NCI-H2196 (cell line): ENCODE measurements at regions not wholly inside any gene's neighbourhood (a gene's known extent, or its start where the extent isn't known, plus 50 kb on each side); places are given as distances from the start of the nearest gene placed in this dataset.

ENCODE experiments used
- DNase-seq: peaks from one replicate; lab custom pipeline; 2025; ENCODE audit not compliant: unreplicated experiment; lab: John Stamatoyannopoulos, UW

DNA sequence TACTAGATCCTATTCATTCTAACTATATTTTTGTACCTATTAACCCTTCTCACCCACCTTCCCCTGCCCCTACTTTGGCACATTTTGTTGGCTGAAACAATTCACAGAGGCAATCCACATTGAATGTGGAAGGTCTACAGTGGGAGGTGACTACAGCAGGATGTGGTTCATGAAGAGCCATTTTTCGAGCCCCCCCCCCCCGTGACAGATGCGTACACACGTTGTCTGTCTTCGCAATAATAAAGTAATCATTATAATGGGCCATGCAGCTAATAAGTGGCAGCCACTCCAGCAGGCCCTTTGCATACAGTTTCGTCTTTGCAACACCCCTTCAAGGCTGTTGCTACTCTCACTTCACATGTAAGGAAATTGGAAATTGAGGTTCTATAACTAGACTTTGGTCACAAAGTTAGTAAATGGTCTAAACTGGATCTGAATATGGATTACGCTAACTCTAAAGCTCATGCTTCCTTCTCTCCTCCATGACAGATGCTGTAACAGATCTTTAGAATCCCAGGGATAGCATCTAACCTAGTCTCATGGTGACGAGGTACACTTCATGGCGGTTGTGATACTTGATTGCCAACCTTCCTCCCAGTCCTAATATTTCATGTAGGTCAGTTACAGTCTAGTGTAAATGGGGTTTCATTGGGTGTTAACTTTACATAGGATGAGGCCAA, 176.8 kb downstream of the MYCN start:
- no peak for DNase-seq

DNA sequence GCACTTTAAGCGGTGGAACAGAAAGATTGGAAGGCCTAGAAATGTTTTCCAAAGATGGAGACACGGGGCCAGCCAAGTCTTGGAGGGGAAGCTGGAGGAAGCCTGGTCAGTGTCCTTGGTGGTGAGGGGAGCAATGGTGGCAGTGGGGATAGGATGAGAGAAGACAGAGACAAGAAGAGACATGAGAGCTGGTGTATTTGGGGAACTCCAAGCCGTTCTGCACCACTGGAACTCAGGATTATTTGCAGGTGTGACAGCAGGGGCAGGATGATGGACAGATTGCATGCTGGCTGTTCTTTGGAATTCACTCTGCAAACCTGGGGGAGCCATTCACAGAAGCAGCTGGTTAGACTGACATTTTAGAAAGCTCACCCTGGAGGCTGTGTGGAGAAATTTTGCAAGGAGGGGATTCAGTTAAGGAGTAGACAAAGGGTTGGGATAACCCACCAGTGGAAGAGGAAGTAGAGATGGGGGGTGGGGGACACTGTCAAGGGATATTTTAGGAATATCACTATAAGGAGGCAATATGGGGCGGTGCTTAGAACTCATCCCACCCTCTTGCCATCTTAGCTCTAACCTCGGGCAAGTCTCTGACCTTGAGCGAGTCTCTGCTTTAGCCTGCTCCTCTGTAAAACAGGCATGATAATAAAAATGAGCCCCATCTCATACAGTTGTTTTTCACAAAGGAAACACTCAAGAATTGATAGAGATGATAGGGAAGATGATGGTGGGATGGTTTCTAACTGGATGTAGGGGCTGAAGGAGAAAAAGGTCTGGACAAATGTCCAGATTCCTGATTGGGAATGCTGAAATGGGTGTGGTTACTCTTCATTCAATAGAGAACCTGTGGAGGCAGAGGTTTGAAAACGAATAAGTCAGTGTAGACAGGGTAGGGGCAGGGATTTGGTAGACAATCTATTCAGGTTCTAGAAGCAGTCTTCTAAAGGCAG, 175.8 kb downstream of the MYCN start:
- no peak for DNase-seq

DNA sequence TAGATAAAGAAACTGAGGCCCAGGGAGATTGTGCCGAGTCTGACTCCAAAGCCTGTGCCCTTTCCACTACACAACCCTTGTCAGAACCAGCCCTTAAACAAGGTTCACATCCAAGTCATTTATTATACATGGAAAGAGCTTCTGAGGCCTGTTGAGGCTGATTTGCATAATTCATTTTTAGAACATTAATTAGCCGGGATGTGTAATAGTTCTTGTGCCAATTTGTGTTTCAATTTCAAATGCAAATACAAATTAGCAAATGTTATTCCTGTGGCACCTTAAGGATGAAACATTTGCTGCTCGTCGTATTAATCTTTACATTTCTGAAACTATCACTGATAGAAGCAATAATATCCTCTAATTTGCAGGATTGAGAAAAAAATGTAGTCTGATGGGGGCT, 174.9 kb downstream of the MYCN start:
- no peak for DNase-seq

DNA sequence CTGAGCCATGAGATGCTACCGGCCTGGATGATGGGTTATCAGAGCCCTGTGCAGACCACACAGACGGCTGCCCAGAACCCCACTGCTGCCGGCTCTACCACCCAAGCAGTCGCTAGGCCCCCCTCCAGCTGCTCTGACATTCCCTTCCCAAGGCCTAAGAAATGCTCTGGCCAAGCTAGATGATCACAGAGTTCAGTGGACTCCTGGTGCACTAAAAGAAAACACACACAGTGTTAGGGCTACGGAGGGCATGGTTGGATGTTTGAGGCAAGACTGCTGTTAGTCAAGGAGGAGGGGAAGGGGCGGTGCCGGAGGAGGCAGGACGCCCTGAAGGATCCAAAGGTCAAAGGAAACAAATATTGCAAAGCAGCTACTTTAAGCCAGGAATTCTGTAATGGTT, 174.5 kb downstream of the MYCN start:
- DNase-seq = no peak

DNA sequence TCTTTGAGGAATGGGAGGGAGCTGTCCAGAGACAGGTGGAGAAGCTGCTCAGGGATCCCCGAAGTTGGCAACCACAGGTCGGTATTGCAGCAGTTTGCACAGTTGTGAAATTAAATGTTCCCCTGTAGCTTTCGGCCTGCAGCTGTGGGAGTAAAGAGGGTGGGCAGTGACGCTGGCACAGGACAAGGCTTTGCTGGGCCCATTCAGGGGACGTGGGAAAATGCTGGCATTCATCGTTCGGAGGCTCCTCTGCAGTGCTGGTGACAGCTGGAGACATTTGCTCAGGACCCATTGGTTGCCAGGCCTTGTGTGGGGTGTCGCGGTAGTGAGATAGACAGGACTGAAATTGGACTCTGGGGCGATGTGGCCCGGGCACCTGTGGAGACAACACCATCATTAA, 173.7 kb downstream of the MYCN start:
- no peak for DNase-seq

DNA sequence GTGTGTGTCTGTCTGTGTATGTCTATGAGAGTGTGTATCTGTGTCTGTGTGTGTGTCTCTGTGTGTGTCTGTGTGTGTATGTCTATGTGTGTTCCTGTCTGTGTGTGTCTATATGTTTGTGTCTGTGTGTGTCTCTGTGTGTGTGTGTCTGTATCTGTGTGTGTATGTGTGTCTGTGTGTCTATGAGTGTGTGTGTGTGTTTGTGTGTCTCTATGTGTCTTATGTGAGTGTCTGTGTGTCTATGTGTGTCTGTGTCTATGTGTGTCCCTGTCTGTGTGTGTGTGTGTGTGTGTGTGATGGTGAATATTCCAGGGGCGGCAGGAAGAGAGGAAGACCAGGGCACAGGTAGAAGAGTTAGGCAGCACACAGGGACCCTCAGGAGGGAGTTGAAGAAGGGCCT, 173.2 kb downstream of the MYCN start:
- no peak for DNase-seq

DNA sequence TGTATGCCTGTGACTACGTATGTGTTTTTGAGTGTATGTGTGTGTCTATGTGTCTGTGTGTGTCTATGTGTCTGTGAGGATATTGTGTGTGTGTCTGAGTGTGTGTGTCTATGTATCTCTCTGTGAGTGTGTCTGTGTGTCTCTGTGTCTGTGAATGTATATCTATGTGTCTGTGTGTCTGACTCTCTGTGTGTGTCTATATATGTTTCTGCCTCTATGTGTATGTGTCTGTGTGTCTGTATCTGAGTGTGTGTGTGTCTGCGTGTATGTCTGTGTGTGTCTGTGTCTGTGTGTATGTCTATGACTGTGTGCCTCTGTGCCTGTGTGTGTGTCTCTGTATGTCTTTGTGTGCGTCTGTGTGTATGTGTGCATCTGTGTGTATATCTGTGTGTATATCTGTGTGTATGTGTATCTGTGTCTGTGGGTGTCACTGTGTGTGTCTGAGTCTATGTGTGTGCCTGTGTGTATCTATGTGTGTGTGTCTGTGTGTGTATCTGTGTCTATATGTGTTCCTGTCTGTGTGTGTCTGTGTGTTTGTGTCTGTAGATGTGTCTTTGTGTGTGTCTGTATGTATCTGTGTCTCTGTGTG, 172.7 kb downstream of the MYCN start:
- no peak for DNase-seq

DNA sequence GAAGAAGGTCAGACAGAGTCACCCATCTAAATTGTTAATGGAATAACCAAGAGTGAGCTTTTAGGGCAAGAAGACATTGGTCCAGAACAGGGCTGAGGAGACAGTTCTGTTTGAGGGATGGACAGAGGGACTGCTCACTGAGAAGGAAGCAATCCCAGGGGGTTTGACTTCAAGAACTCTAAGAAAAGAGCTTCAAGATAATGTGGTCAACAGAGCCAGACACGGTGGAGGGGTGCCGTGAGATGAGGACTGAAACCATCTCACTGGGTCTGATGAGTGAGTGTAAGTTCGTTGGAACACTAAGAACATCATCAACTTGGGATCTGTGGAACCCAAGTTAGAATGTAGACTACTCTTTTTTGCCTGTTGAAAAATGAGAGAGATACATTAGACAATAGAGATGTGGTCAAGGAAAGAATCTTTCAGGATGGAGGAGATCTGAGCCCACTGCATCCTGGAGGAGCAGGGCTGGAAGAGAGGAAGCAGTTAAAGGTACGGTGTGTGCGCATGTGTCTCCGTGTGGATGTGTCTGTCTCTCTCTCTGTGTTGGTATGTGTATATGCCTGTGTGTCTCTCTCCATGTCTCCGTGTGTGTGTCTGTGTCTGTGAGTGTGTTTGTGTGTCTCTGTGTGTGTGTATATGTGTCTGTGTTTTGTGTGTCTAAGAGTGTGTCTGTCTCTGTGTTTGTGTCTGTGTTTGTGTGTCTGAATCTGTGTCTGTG, 172.1 kb downstream of the MYCN start:
- DNase-seq = no peak

DNA sequence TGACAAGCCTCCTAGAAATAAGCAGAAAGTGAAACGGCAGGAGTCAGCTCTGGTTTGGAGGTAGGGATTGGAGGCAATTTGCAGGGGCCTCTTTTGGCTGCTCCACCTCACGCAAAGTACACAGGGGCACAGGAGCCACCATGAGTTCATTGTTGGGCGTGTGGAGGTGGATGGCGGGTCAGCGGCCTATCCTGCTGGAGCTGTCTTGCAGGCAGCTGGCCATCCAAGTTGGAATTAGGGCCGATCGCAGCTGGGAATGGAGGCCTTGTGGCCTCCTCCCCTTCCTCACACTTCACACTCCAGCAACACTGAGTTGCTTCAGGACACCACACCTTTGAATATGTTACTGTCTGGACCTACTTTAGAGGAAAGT, 171.5 kb downstream of the MYCN start:
- no peak for DNase-seq

DNA sequence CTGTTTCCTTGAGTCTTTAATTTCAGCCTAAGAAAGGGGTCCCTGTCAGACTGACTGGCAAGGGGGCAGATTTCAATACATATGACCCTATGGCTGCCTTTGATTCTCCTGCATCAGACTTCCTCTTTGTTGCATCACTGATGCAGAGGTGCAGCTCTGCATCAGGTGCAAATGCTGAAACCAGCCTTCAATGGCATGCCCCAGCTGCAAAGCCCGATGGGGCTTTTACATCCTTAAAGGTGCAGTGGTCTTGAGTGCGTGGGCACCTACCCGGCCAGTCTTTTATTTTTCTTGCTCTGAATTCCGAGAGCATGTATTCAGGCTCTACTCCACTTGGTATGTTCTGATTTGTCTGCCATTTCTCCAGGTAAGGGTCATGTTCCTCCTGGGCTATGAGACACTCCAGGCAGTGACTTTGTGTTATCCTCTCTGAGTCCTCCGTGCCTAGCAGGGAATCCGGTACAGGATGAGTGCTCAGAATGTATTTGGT, 169.5 kb downstream of the MYCN start:
- DNase-seq = no peak

DNA sequence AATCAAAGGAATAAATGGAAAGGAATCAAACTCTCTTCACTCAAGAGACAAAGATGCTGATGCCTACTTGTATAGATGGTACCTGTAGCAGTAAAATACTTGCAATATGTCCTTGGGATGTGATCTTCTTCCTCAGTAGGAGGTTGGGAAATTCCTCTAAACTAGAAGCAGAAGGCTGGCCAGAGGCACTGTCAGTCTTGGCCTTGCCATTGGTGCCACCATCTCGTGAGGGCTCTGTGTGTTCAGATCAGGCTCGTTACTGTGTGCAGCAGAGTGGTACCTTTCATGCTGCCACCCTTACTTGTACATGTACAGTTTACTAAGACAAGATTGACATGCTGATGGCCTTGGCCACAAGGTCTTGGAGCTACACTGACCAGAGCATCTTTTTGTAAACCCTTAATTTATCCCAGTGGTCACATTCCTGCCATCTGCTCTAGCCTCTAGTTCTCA, 169.0 kb downstream of the MYCN start:
- no peak for DNase-seq

DNA sequence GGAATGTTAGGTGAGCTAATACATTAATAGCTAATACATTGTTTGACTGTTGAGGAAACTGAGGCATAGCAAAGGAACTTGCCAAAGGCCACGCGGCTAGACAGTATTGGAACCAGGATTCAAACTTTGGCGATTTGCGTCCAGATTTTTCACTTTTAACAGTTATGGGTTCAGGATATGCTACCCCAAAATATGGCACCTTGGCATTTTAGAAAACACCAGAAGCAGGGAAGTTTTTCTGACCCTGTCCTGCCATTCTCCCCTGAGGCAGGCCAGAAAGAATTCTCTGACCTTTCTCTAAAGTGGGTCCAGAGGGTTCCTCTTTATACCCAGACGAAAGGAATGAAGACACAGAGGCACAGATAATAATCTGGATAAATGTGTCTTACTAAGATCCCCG, 166.9 kb downstream of the MYCN start:
- no peak for DNase-seq

DNA sequence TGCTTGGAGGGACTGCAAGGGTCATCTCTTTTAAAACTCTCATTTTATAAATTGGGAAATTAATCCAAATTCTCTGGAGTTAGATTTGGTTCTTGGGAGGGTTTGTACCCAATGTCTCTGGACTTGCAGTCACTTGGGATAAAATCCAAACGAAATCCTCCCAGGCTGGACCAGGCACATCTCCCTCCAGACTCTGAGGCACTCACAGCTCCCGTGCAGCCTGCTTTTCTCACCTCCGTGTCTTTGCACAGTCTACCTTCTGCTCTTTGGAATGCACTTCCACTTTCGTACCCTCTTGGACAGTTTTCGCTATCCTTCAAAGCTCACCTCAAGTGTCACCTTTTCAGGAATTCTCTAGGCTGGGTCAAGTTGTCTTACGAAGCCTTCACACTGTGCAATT, 166.3 kb downstream of the MYCN start:
- DNase-seq = no peak

DNA sequence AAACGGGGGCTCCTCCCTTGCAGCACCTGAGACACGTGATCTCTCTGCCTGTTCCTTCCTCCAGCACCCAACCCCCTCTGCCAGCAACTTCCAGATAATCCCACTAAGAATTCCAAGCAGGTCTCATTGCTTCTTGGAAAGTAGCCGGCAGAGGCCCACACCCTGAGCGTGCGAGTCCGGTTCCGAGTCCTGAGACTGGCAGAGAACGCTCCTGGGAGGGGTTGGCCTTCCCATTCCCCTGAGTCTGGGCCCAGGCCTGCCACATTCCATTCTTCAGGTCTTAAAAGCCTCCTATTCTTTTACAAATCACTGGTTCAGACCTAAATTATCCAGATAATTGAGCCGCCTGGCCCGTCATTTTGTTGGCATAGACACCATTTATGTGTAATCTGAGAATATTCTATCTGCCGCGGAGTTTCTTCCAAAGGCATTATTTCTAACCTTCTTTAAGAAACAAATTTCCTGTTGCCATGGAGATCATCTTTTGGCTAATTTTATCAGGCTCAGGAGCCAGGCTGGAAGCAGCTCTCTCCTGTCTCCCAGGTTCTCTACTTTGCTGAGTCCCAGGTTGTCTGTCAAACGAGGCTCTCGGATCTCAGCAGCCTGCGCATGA, 165.4 kb downstream of the MYCN start:
- no peak for DNase-seq

DNA sequence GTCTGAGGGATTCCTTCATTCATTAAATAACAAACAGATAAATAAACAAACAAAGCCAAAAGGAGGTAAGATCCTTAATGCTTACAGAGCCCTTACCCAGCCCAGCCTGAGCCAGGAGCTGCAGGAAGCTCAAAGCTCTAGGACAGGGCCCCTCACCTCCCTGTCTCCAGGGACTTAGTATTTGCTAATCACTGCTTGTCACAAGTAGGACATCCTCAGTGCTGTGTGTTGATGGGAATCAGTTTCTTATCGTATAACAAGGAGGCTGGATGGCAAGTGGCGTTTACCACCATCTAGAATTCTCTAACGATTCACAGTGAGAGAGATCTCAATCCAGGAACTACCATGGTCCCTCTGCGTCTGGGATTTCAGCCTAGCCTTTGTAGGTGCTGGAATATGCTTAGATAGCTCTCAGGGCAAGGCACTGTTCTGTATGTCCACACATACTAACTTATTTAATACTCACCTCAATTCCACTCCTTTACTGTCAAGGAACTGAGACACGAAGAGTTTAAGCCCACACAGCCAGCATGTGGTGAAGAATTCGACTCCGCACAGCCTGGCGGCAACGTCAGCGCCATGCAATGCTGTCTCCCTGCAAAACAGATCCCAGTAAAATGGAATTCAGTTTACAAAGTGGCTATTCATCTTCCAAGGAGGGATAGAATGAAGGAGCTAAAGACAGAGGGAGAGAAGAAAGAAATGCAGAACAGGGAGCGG, 164.8 kb downstream of the MYCN start:
- no peak for DNase-seq

DNA sequence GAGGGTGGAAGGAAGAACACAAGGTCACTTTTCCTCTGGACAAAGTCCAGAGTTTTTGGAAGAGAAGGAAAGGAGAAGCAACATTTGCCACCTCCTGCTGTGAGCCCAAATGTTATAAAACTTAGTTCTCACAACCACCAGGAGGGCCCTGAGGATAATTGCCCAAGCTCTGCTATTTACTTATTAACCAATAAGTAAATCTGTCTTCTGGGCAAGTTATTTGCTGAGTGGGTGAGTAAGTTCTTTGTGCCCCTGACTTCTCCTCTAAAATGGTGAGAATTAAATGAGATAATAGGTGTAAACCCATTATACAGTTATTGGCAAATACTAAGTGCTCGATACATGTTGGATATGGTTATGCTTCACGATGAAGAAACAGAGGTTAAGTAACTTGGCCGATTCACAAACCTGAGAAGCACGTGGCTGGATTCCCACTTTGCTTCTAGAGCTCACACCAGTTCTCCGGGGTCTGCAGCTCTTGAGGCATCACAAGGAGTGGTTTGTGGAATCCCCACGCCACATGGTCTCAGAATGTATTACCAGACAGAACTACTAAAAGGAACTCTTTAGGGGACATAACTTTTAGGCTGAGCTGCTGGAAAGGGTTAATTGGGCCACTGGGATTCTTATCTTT, 164.1 kb downstream of the MYCN start:
- DNase-seq = no peak

DNA sequence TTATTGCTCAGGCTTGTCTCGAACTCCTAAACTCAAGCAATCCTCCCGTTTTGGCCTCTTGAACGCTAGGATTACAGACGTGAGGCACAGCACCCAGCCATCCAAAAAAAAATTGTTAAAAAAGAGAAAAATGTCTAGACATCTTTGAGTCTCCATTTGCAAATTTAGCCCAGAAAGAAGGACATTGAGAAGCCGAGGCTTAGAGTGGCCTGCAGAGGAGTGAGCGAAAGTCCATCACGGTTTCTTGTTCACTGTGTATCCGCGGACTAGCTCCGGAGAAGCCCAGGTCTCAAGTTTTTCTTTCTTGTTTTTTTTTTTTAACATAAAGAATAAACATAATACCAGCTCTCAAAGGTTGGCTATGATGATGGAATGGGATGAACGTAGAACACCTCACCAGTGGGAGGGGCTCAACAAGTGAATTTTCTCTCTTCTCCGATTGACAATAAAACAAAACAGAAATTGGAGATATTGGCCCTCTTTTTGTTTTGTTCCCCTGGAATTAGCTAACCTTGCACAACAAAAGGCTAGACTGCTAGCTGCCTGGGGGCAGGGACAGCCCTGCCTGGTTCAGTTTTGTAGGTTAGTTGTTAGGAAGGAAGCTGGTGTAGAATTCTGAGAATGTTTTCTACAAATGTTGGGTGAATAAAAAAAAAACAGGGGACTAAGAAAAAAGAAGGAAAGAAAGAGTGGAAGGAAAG, 163.4 kb downstream of the MYCN start:
- no peak for DNase-seq

DNA sequence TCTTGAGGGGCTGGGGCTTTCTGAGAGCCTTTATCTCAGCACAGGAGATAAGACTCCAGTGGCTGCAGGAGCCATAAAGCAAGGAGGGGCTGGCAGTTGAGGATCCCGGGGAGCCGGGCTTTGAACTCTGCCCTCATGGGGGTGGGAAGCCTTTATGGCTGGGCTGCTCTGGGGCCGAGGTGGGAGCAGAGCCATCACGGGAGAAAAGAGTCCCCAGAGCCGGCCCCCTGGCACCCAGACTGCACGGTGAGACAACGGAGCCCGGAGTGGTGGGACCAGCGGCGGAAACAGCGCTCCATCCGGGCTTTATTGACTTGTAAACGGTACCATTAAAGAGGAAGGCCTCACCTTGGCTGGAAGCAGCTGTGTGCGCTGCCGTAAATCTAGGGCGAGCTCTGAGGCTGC, 162.6 kb downstream of the MYCN start:
- no peak for DNase-seq

DNA sequence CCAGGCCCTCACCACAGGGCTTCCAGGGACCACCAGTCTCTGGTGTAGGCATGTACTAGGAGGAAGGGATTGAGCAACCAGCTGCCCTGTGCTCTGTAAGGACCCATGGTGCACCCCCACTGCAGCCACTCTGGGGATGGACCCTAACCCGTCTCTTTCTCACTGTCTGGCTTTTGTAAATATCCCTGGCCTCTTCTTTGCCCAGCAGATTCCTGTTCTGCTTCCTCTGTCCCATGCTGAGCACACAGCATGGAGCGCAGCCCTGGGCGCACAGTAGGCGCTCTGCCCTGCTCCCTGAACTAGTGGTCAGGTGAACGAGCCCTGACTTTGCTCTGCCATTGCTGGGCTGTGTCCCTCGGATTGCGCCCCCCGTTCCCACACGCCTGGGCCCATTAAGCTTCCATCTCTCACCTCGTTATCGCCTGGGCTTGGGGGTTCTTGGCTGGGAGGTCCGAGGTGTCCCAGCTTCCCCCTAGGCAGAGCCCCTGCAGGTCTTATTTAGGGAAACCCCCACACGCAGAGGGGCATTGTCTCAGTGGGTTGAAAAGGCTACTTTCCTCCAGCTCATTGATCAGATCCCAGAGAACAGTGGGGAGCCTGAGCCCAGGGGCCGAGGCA, 162.1 kb downstream of the MYCN start:
- DNase-seq = no peak
